Activated CD4-positive, alpha-beta T cell treated with anti-CD3 and anti-CD28 coated beads for 36 hours (primary cell): ENCODE measurements at regions not wholly inside any gene's neighbourhood (a gene's known extent, or its start where the extent isn't known, plus 50 kb on each side); places are given as distances from the start of the nearest gene placed in this dataset.

Experiments
- ATAC-seq: fragments of 200-7000 bp; cut with Tn5 transposase; one replicate; pipeline ENCODE4 v1.10.0; 2021; ENCODE audit warnings: mild to moderate bottlenecking, moderate library complexity
- CTCF ChIA-PET: fragments of 350-600 bp; sonication (Branson Sonifier 250); formaldehyde crosslinking; loops from one replicate; lab custom pipeline; 2021; ENCODE audit warnings: antibody characterized with exemption; lab: Charles Lee
- POLR2A ChIA-PET: fragments of 350-600 bp; sonication (Branson Sonifier 250); formaldehyde crosslinking; loops from one replicate; lab custom pipeline; 2021; ENCODE audit warnings: antibody characterized with exemption, inconsistent platforms; lab: Charles Lee
- DNase-seq: peaks from one replicate; pipeline ENCODE4 v3.0.0-alpha.2; 2020
- H3K27ac Mint-ChIP-seq: one replicate; pipeline ENCODE4 v1.8.0; 2021; ENCODE audit warnings: mixed read lengths
- H3K27me3 Mint-ChIP-seq: one replicate; pipeline ENCODE4 v1.8.0; 2021; ENCODE audit warnings: mixed read lengths
- H3K36me3 Mint-ChIP-seq: one replicate; pipeline ENCODE4 v1.8.0; 2021; ENCODE audit warnings: low read depth, mixed read lengths
- H3K4me1 Mint-ChIP-seq: one replicate; pipeline ENCODE4 v1.8.0; 2021; ENCODE audit warnings: mixed read lengths
- H3K4me3 Mint-ChIP-seq: one replicate; pipeline ENCODE4 v1.8.0; 2021; ENCODE audit warnings: mild to moderate bottlenecking, moderate library complexity, mixed read lengths
- H3K9me3 Mint-ChIP-seq: one replicate; pipeline ENCODE4 v1.8.0; 2021; ENCODE audit warnings: low read depth, mixed read lengths
- intact Hi-C, 2 experiments: fragments of 100-400 bp; cut with DNase I in 1 of 2; cut with micrococcal nuclease in 1 of 2; formaldehyde crosslinking; loops; one replicate each; pipeline versions ENCODE4 v1.14.2 to v1.15.1; 2022 to 2024; cut with DNase I, micrococcal nuclease

- intact Hi-C loops, result no loop called here
- Mint-ChIP-seq H3K4me3 (no peak overlapping the region), H3K27me3 (peaks cover 13% of the 10 kb centered on the region), H3K9me3 (peaks cover 4% of the 10 kb centered on the region), H3K27ac (no peak overlapping the region), H3K4me1 (no peaks in the 10 kb centered on the region), H3K36me3 (no peaks in the 10 kb centered on the region)
- ATAC-seq, result no peak
- ChIA-PET CTCF (no interaction called here), POLR2A (no interaction called here)
- no peak for DNase-seq
These were observed 90.2 kb upstream of the CDH4 start for GRCh38 chr20:61161726-61162390.

- no peak overlapping the region for H3K27ac Mint-ChIP-seq
- DNase-seq (no peak), ATAC-seq (no peak)
- intact Hi-C loops, result no loop called here
- ChIA-PET POLR2A (no interaction called here), CTCF (no interaction called here)
- peaks cover 4% of the 10 kb centered on the region for H3K9me3 Mint-ChIP-seq
- peaks cover 13% of the 10 kb centered on the region for H3K27me3 Mint-ChIP-seq
- no peaks in the 10 kb centered on the region for H3K4me1 Mint-ChIP-seq
- no peaks in the 10 kb centered on the region for H3K36me3 Mint-ChIP-seq
- no peak overlapping the region for H3K4me3 Mint-ChIP-seq
These were observed 89.6 kb upstream of the CDH4 start for GRCh38 chr20:61162451-61162850.

GRCh38 chr20:61163031-61163430, 89.0 kb upstream of the CDH4 start:
- no peaks in the 10 kb centered on the region for H3K4me1 Mint-ChIP-seq
- POLR2A ChIA-PET, result no interaction called here

GRCh38 chr20:61166324-61166723, 85.7 kb upstream of the CDH4 start:
- no peaks in the 10 kb centered on the region for H3K36me3 Mint-ChIP-seq
- H3K4me3 Mint-ChIP-seq, result no peak overlapping the region
- DNase-seq (no peak), ATAC-seq (no peak)
- H3K27me3 Mint-ChIP-seq, result peaks cover 6% of the 10 kb centered on the region
- CTCF ChIA-PET, result no interaction called here
- H3K27ac Mint-ChIP-seq, result no peak overlapping the region
- intact Hi-C loops, result no loop called here
- POLR2A ChIA-PET, result no interaction called here
- H3K4me1 Mint-ChIP-seq, result no peaks in the 10 kb centered on the region
- no peaks in the 10 kb centered on the region for H3K9me3 Mint-ChIP-seq

More at GRCh38 chr20:61163031-61163430, 89.0 kb upstream of the CDH4 start:
- peaks cover 13% of the 10 kb centered on the region for H3K27me3 Mint-ChIP-seq
- ATAC-seq (no peak), DNase-seq (no peak)
- no peaks in the 10 kb centered on the region for H3K36me3 Mint-ChIP-seq
- H3K27ac Mint-ChIP-seq, result no peak overlapping the region
- H3K9me3 Mint-ChIP-seq, result peaks cover 4% of the 10 kb centered on the region
- intact Hi-C loops, result no loop called here
- no peak overlapping the region for H3K4me3 Mint-ChIP-seq
- CTCF ChIA-PET, result no interaction called here

GRCh38 chr20:61168605-61169004, 83.5 kb upstream of the CDH4 start:
- CTCF ChIA-PET, result no interaction called here
- DNase-seq (no peak), ATAC-seq (no peak)
- no peak overlapping the region for H3K27ac Mint-ChIP-seq
- no peaks in the 10 kb centered on the region for H3K36me3 Mint-ChIP-seq
- no peaks in the 10 kb centered on the region for H3K4me1 Mint-ChIP-seq
- POLR2A ChIA-PET, result no interaction called here
- no peaks in the 10 kb centered on the region for H3K9me3 Mint-ChIP-seq
- H3K27me3 Mint-ChIP-seq, result peaks cover 4% of the 10 kb centered on the region
- intact Hi-C loops, result no loop called here
- no peak overlapping the region for H3K4me3 Mint-ChIP-seq

- Mint-ChIP-seq H3K4me1 (no peaks in the 10 kb centered on the region), H3K27me3 (peaks cover 2% of the 10 kb centered on the region), H3K27ac (no peak overlapping the region), H3K9me3 (no peaks in the 10 kb centered on the region), H3K36me3 (no peaks in the 10 kb centered on the region), H3K4me3 (no peak overlapping the region)
- CTCF ChIA-PET, result no interaction called here
- DNase-seq (no peak), ATAC-seq (no peak)
- POLR2A ChIA-PET, result no interaction called here
- intact Hi-C loops, result no loop called here
These were observed 82.2 kb upstream of the CDH4 start for GRCh38 chr20:61169874-61170273.

- peaks cover 2% of the 10 kb centered on the region for H3K27me3 Mint-ChIP-seq
- H3K36me3 Mint-ChIP-seq, result no peaks in the 10 kb centered on the region
- intact Hi-C loops, result no loop called here
- DNase-seq (no peak), ATAC-seq (no peak)
- no peak overlapping the region for H3K27ac Mint-ChIP-seq
- H3K4me3 Mint-ChIP-seq, result no peak overlapping the region
- no peaks in the 10 kb centered on the region for H3K4me1 Mint-ChIP-seq
- ChIA-PET CTCF (interaction anchor here (0.5 kb wide), 1 partner anchor 1600 kb away, joined by 3 read pairs; no protein-coding TSS in a partner anchor), POLR2A (no interaction called here)
- no peaks in the 10 kb centered on the region for H3K9me3 Mint-ChIP-seq
These were observed 81.4 kb upstream of the CDH4 start for GRCh38 chr20:61170496-61171320.

- no peak for ATAC-seq
- ChIA-PET POLR2A (no interaction called here), CTCF (no interaction called here)
- Mint-ChIP-seq H3K9me3 (no peaks in the 10 kb centered on the region), H3K27ac (no peak overlapping the region), H3K36me3 (no peaks in the 10 kb centered on the region), H3K4me1 (no peaks in the 10 kb centered on the region), H3K4me3 (no peak overlapping the region), H3K27me3 (no peaks in the 10 kb centered on the region)
- intact Hi-C loops, result no loop called here
- no peak for DNase-seq
These were observed 78.8 kb upstream of the CDH4 start for GRCh38 chr20:61173267-61173666.

- no peaks in the 10 kb centered on the region for H3K4me1 Mint-ChIP-seq
- DNase-seq (no peak), ATAC-seq (no peak)
- H3K27me3 Mint-ChIP-seq, result no peaks in the 10 kb centered on the region
- no peaks in the 10 kb centered on the region for H3K9me3 Mint-ChIP-seq
- H3K4me3 Mint-ChIP-seq, result no peak overlapping the region
- ChIA-PET CTCF (no interaction called here), POLR2A (no interaction called here)
- no peaks in the 10 kb centered on the region for H3K36me3 Mint-ChIP-seq
- intact Hi-C loops, result no loop called here
- H3K27ac Mint-ChIP-seq, result no peak overlapping the region
These were observed 77.9 kb upstream of the CDH4 start for GRCh38 chr20:61173961-61174725.

GRCh38 chr20:61176874-61177273, 75.2 kb upstream of the CDH4 start:
- no peaks in the 10 kb centered on the region for H3K9me3 Mint-ChIP-seq
- H3K4me3 Mint-ChIP-seq, result no peak overlapping the region
- POLR2A ChIA-PET, result no interaction called here
- H3K27ac Mint-ChIP-seq, result no peak overlapping the region
- no peaks in the 10 kb centered on the region for H3K4me1 Mint-ChIP-seq
- ATAC-seq, result no peak
- DNase-seq, result no peak
- no peaks in the 10 kb centered on the region for H3K27me3 Mint-ChIP-seq
- no peaks in the 10 kb centered on the region for H3K36me3 Mint-ChIP-seq
- CTCF ChIA-PET, result no interaction called here
- intact Hi-C loops, result no loop called here

- ATAC-seq (no peak), DNase-seq (no peak)
- ChIA-PET POLR2A (no interaction called here), CTCF (no interaction called here)
- H3K27ac Mint-ChIP-seq, result no peak overlapping the region
- intact Hi-C loops, result no loop called here
- no peaks in the 10 kb centered on the region for H3K27me3 Mint-ChIP-seq
- H3K4me3 Mint-ChIP-seq, result no peak overlapping the region
- H3K4me1 Mint-ChIP-seq, result no peaks in the 10 kb centered on the region
- H3K9me3 Mint-ChIP-seq, result no peaks in the 10 kb centered on the region
- H3K36me3 Mint-ChIP-seq, result no peaks in the 10 kb centered on the region
These were observed 73.5 kb upstream of the CDH4 start for GRCh38 chr20:61178551-61179071.
